NCI-H345 treated with DMSO at 0.1 percent for 48 hours (cell line): ENCODE measurements at regions not wholly inside any gene's neighbourhood (a gene's known extent, or its start where the extent isn't known, plus 50 kb on each side); places are given as distances from the start of the nearest gene placed in this dataset.

Experiments used
- DNase-seq: peaks from one replicate; lab custom pipeline; 2025; ENCODE audit not compliant: unreplicated experiment; lab: John Stamatoyannopoulos, UW

GRCh38 chr5:105783811-105784210 is 1886.9 kb downstream of the EFNA5 start:
- no peak for DNase-seq

GRCh38 chr5:105782501-105782900 is 1888.2 kb downstream of the EFNA5 start:
- DNase-seq: no peak

DNA sequence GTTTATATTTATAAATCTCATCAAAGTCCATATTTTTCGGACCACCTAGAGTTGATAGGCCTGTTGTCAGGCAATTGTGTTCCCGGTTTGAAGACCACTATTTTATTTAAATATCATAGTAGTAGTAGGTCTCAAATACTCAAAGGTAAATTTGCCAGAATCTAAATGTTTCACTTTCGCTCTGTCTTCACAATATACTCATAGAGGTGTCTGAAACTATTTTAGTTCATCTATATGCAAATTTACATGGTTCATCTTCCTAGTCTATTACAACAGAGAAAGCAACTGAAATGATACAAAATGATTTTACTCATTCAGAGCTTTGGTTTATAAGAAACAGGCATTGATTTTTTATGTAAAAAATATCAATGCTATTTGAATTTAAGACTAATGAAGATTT is 1897.5 kb downstream of the EFNA5 start:
- DNase-seq: no peak

DNA sequence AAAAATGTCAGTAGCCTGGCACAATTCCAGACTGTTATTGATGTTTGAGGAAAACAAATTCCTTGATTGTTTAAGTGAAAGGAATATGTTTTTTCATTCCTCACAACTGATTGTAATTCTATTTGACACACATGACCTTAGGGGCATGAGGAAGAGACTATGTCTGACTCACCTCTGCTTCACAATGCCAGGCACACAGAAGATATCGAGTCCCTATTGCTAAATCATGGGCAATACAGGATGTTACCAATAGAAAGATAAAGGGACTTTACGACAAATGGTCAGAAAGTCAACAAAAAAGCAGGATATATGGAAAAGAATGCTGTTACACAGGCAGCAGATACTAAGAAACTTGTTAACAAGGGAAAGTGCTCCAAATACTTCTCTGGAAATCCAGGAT is 1903.5 kb downstream of the EFNA5 start:
- no peak for DNase-seq

DNA sequence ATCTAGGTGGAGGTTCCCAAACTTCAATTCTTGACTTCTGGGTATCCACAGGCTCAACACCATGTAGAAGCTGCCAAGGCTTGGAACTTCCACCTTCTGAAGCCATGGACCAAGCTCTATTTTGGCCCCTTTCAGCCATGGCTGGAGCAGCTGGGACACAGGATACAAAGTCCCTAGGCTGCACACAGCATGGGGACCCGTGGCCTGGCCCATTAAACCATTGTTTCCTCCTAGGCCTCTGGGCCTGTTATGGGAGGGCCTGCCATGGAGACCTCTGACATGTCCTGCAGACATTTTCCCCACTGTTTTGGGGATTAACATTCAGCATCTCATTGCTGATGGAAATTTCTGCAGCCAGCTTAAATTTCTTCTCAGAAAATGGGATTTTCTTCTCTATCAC is 1908.0 kb downstream of the EFNA5 start:
- no peak for DNase-seq

- DNase-seq: no peak
Measured at GRCh38 chr5:105754056-105754455, 1916.7 kb downstream of the EFNA5 start.

DNA sequence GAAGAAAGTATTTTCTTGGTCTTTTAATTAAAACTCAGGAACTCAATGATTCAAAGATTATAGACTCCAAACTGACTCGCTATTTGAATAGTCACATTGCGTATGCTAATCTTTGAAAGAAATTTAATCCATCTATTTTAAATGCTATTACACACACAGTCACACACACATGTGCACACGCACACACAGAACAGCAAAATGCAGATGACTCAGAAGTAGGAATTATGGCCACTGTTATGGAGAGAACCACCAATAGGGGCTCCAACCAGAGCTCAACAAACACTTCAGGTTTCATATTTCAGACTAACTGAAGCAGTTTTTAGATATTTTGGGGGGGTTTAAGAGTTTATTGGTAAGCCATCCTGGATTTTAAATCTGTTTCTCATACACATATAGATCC is 1917.9 kb downstream of the EFNA5 start:
- no peak for DNase-seq

GRCh38 chr5:105751908-105752307 is 1918.8 kb downstream of the EFNA5 start:
- no peak for DNase-seq

GRCh38 chr5:105745111-105745510 is 1925.6 kb downstream of the EFNA5 start:
- no peak for DNase-seq

DNA sequence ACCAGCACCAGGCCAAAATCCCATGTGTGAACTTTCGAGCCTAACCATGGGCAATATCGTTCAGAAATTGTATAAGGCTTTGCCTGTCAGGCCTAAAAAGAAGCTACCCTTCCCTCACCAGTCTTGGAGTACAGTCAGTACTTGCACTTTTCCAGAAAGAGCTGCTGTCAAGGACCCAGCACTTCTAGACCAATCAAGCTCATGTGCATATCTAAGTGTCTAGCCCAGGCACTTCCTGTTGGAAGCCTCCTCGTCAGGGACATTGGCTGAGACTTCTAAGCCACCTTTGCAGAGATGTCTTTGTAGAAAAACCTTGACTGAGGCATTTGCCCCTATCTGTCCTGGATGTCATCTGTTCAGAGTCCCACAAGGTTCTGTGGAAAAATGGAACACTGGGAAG is 1930.5 kb downstream of the EFNA5 start:
- DNase-seq: no peak

GRCh38 chr5:105739732-105740131 is 1931.0 kb downstream of the EFNA5 start:
- DNase-seq: no peak

GRCh38 chr5:105735704-105736103 is 1935.0 kb downstream of the EFNA5 start:
- DNase-seq: no peak

- no peak for DNase-seq
Measured at GRCh38 chr5:105730982-105731381, 1939.8 kb downstream of the EFNA5 start.

- DNase-seq: no peak
Measured at GRCh38 chr5:105726093-105726492, 1944.6 kb downstream of the EFNA5 start.

DNA sequence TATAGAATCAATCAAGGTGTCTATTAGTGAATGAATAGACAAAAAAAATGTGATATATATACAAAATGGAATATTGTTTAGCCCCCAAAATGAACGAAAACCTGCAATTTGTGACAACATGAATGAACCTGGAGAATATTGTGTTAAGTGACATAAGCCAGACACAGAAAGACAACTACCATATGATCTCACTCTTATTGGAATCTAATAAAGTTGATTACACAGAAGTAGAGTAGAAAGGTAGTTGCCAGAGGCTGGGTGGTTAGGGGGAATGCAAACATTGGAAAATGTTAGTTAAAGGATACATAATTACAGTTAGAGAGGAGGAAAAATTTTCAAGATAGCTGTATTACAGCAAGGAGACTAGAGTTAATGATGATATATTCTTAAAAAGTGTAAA is 1962.3 kb downstream of the EFNA5 start:
- no peak for DNase-seq

DNA sequence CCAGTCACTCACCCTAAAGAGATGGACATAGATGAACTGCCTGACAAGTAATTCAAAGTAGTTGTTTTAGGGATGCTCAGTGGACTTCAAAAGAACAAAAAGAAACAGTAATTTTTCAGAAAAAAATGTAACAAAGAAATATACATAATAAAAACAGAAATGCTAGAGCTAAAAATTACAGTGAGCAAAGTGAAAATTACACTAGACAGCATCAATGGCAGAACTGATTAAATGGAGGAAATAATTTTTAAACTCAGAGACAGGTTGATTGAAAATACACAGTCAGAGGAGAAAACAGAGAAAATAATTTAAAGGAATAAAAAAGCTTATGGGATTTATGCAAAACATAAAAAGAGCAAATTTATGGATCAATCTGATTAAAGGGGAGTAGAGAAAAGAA is 1968.4 kb downstream of the EFNA5 start:
- no peak for DNase-seq

DNA sequence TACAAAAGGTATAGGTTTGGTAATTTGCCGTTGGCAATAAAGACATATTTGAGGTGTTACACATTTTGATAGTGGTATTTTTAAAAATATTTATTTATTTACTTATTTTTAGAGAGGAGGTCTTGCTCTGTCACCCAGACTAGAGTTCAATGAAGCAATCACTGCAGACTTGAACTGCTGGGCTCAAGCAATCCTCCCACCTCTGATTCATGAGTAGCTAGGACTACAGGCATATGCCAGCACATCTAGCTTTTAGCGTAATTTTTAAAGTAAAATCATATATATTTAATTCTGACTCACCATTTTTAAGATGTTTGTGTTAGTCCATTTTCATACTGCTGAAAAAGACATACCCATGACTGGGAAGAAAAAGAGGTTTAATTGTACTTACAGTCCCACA is 1974.3 kb downstream of the EFNA5 start:
- no peak for DNase-seq

- no peak for DNase-seq
Measured at GRCh38 chr5:105695941-105696340, 1974.8 kb downstream of the EFNA5 start.

GRCh38 chr5:105689596-105689995 is 1981.1 kb downstream of the EFNA5 start:
- DNase-seq: no peak

GRCh38 chr5:105688227-105688792 is 1982.4 kb downstream of the EFNA5 start:
- no peak for DNase-seq

DNA sequence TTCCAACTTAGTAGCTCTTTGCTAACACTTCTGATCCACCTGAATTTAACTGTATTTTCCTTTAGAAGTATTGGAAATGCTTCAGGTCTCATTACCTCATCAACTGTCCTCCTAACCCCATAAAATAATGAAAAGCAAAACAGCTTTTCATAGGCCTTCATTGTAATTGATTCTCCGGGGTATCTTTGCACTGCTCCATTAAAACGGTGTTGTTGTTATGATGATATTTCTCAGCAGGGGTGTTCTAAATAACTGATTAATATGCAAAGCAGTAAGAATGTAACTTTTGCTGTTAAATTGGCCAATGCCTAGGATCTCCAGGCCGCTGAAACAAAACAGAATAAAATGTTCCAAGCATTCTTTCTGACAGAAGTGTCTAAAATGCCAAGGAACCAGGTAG is 1983.2 kb downstream of the EFNA5 start:
- DNase-seq: no peak

DNA sequence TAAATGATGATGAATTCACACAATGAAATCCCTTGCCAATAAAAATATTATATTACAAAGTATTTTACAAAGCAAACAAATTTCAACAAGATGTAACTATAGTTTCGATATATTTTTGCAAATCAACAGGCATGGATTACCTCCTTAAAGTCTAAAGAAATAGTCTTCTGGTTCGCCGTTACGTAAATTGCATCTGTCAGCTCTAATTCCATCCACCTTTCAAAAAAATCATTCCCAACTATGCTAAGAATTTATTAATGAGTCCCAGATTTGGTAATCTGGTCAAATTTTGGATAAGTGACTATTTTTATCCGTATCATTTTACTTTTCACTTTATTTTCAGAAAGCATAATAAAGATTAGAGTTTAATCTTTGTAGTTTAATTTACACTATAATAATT is 1984.9 kb downstream of the EFNA5 start:
- no peak for DNase-seq

DNA sequence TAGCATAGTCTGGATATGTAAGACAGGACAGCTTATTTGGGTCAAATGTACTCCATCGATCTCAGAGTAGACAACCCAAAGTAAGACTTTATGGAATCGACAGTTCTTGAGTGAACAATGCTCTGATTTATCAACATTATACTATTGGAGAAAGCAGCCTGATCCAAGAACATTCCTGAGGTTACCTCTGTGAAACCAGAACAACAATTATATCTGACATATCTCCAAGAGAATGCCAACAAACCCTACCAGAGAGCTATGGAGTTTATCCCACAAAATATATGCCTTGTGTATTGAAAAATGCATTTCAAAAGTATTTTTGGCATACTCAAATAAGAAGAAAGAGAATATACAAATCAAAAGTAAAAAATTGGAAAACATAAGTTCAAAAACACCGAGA is 1985.9 kb downstream of the EFNA5 start:
- no peak for DNase-seq
